ENCODE measurements at regions not wholly inside any gene's neighbourhood (a gene's known extent, or its start where the extent isn't known, plus 50 kb on each side); places are given as distances from the start of the nearest gene placed in this dataset.

- TF ChIP-seq CTCF (conservative IDR thresholded peaks at IDR 0.05; ENCODE audit: low read length): no peak
- TF ChIP-seq EZH2phosphoT487 (IDR thresholded peaks at IDR 0.05; ENCODE audit: borderline replicate concordance, low read depth, low read length): no peak
Measured at GRCh38 chr20:11387189-11387754, 530.4 kb upstream of the BTBD3 start.
